SK-N-SH treated with all-trans-retinoic acid at 6 μM for 48 hours (cell line): ENCODE measurements at regions not wholly inside any gene's neighbourhood (a gene's known extent, or its start where the extent isn't known, plus 50 kb on each side); places are given as distances from the start of the nearest gene placed in this dataset.
"Not testable (repeated sequence)": the region's sequence is repeated elsewhere in the genome, so short reads cannot be mapped to it uniquely, and the experiment has no call there.

Experiments
- ATAC-seq: fragments of 200-7000 bp; cut with Tn5 transposase; 3 replicates; pipeline ENCODE4 v1.9.1; 2020; ENCODE audit warnings: mild to moderate bottlenecking, moderate library complexity
- BACH2 ChIP-seq: fragments of 250-450 bp; sonication (Bioruptor Pico); IDR thresholded peaks from 2 replicates; pipeline ENCODE4 v1.9.0; 2021; ENCODE audit warnings: mild to moderate bottlenecking, borderline replicate concordance
- CSDC2 ChIP-seq: fragments of 250-450 bp; sonication (Bioruptor Pico); IDR thresholded peaks from 2 replicates; pipeline ENCODE4 v1.5.0; 2020; ENCODE audit warnings: mild to moderate bottlenecking, moderate library complexity
- CSRNP3 ChIP-seq: fragments of 250-450 bp; sonication (Bioruptor Pico); IDR thresholded peaks from 2 replicates; pipeline ENCODE4 v1.5.1; 2021; ENCODE audit warnings: mild to moderate bottlenecking, moderate library complexity
- ESRRG ChIP-seq: fragments of 250-450 bp; sonication (Bioruptor Pico); IDR thresholded peaks from 2 replicates; pipeline ENCODE4 v1.6.1; 2021; ENCODE audit warnings: mild to moderate bottlenecking
- GLIS3 ChIP-seq: fragments of 250-450 bp; sonication (Bioruptor Pico); IDR thresholded peaks from 2 replicates; pipeline ENCODE4 v1.5.0; 2020; ENCODE audit warnings: mild to moderate bottlenecking, moderate library complexity
- ISL1 ChIP-seq: fragments of 250-450 bp; sonication (Bioruptor Pico); IDR thresholded peaks from 2 replicates; pipeline ENCODE4 v2.1.2; 2022; ENCODE audit warnings: mild to moderate bottlenecking, moderate library complexity
- OSR1 ChIP-seq: fragments of 250-450 bp; sonication (Bioruptor Pico); IDR thresholded peaks from 2 replicates; pipeline ENCODE4 v1.8.0; 2022; ENCODE audit warnings: moderate library complexity, mild to moderate bottlenecking, inconsistent platforms
- PPARA ChIP-seq: fragments of 250-450 bp; sonication (Bioruptor Pico); IDR thresholded peaks from 2 replicates; pipeline ENCODE4 v1.5.0; 2020; ENCODE audit warnings: mild to moderate bottlenecking, borderline replicate concordance
- RARB ChIP-seq: fragments of 250-450 bp; sonication (Bioruptor Pico); IDR thresholded peaks from 2 replicates; pipeline ENCODE4 v1.8.0; 2021; ENCODE audit warnings: mild to moderate bottlenecking, moderate library complexity
- SNAI2 ChIP-seq: fragments of 250-450 bp; sonication (Bioruptor Pico); IDR thresholded peaks from 2 replicates; pipeline ENCODE4 v1.5.0; 2020; ENCODE audit warnings: mild to moderate bottlenecking, moderate library complexity
- TCF4 ChIP-seq: fragments of 250-450 bp; sonication (Bioruptor Pico); IDR thresholded peaks from 2 replicates; pipeline ENCODE4 v1.8.0; 2021; ENCODE audit warnings: mild to moderate bottlenecking, moderate library complexity, borderline replicate concordance
- ZC3H10 ChIP-seq: fragments of 250-450 bp; sonication (Bioruptor Pico); IDR thresholded peaks from 2 replicates; pipeline ENCODE4 v1.5.1; 2021; ENCODE audit warnings: mild to moderate bottlenecking, moderate library complexity
- ZFP30 ChIP-seq: fragments of 450-650 bp; formaldehyde crosslinking; IDR thresholded peaks from 2 replicates; pipeline ENCODE4 v1.5.0; 2022; ENCODE audit warnings: mild to moderate bottlenecking, moderate library complexity
- ZNF565 ChIP-seq: fragments of 450-650 bp; formaldehyde crosslinking; conservative IDR thresholded peaks from 2 replicates; pipeline ENCODE4 v1.5.0; 2020; ENCODE audit warnings: low read depth, mild to moderate bottlenecking, moderate library complexity
- ZNF70 ChIP-seq: fragments of 450-650 bp; formaldehyde crosslinking; IDR thresholded peaks from 2 replicates; pipeline ENCODE4 v1.5.0; 2020; ENCODE audit warnings: mild to moderate bottlenecking, moderate library complexity
- ZNF8 ChIP-seq: fragments of 450-650 bp; formaldehyde crosslinking; IDR thresholded peaks from 2 replicates; pipeline ENCODE4 v1.5.0; 2020; ENCODE audit warnings: mild to moderate bottlenecking, moderate library complexity
- TF ChIP-seq, protein P1 (sequence below): fragments of 250-450 bp; sonication (Bioruptor Pico); IDR thresholded peaks from 2 replicates; pipeline ENCODE4 v1.8.0; 2020; ENCODE audit warnings: mild to moderate bottlenecking, moderate library complexity, borderline replicate concordance
- TF ChIP-seq, protein P2 (sequence below): fragments of 250-450 bp; sonication (Bioruptor Pico); IDR thresholded peaks from 2 replicates; pipeline ENCODE4 v1.5.1; 2020; ENCODE audit warnings: low read depth, mild to moderate bottlenecking, moderate library complexity
- TF ChIP-seq, protein P3 (sequence below): fragments of 250-450 bp; sonication (Bioruptor Pico); IDR thresholded peaks from 2 replicates; pipeline ENCODE4 v1.8.0; 2021; ENCODE audit warnings: low read depth, mild to moderate bottlenecking, moderate library complexity, borderline replicate concordance

DNA sequence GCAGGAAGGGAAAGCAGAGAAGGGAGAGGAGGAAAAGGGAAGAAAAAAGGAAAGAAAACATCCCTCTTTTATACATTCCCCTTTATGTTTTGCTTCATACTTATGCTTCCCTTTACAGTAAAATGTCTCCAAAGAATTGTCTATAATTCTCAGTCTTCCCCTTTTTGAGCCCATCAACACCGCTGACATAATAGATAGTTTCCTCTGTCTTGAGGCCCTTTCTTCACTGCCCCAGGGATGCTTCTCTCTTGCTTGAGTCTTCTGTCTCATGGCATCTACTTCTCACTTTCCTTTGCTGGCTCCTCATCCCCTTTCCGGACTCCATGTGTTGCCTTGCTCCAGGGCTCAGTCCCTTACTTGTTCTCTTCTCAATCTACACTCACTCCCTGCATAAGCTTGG lies 99.7 kb upstream of the DAZL start:
- TF ChIP-seq SNAI2 (no peak), CSRNP3 (no peak), OSR1 (CRISPR knock-in tag) (no peak), PPARA (CRISPR knock-in tag) (no peak), CSDC2 (CRISPR knock-in tag) (no peak), GLIS3 (no peak)
- no peak for ATAC-seq

GRCh38 chr3:16707260-16707659 lies 102.0 kb upstream of the DAZL start:
- TF ChIP-seq PPARA (CRISPR knock-in tag) (no peak), CSRNP3 (no peak), GLIS3 (no peak), RARB (CRISPR knock-in tag) (no peak), SNAI2 (no peak)
- TF ChIP-seq, protein P1, sequence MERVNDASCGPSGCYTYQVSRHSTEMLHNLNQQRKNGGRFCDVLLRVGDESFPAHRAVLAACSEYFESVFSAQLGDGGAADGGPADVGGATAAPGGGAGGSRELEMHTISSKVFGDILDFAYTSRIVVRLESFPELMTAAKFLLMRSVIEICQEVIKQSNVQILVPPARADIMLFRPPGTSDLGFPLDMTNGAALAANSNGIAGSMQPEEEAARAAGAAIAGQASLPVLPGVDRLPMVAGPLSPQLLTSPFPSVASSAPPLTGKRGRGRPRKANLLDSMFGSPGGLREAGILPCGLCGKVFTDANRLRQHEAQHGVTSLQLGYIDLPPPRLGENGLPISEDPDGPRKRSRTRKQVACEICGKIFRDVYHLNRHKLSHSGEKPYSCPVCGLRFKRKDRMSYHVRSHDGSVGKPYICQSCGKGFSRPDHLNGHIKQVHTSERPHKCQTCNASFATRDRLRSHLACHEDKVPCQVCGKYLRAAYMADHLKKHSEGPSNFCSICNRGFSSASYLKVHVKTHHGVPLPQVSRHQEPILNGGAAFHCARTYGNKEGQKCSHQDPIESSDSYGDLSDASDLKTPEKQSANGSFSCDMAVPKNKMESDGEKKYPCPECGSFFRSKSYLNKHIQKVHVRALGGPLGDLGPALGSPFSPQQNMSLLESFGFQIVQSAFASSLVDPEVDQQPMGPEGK (CRISPR knock-in tag) = no peak
- TF ChIP-seq, protein P2, sequence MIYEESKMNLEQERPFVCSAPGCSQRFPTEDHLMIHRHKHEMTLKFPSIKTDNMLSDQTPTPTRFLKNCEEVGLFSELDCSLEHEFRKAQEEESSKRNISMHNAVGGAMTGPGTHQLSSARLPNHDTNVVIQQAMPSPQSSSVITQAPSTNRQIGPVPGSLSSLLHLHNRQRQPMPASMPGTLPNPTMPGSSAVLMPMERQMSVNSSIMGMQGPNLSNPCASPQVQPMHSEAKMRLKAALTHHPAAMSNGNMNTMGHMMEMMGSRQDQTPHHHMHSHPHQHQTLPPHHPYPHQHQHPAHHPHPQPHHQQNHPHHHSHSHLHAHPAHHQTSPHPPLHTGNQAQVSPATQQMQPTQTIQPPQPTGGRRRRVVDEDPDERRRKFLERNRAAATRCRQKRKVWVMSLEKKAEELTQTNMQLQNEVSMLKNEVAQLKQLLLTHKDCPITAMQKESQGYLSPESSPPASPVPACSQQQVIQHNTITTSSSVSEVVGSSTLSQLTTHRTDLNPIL = no peak
- ATAC-seq = no peak

DNA sequence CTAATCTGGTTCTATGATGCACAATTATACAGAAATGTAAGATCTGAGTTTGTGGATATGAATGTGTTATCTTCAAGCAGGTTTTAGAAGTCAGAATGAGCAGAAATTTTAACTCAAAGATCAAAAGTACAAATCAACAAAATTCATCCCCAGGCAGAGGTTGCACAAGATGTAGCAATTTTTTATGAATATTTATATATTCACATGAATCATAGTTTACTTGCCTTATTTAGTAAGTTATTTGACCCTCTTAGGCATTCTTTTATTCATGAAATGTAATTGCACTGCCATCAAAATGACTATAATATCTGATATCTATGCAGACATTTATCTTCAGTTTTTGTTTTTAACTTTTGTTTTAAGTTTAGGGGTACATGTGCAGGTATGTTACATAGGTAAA lies 103.1 kb upstream of the DAZL start:
- TF ChIP-seq ZC3H10 (CRISPR knock-in tag) (no peak), OSR1 (CRISPR knock-in tag) (no peak), ZNF8 (no peak), GLIS3 (no peak), ZNF70 (CRISPR knock-in tag) (no peak), BACH2 (CRISPR knock-in tag) (no peak), ISL1 (CRISPR knock-in tag) (no peak), ZNF565 (CRISPR knock-in tag) (no peak), ESRRG (CRISPR knock-in tag) (no peak), RARB (CRISPR knock-in tag) (no peak), PPARA (CRISPR knock-in tag) (no peak), ZFP30 (CRISPR knock-in tag) (no peak), CSDC2 (CRISPR knock-in tag) (no peak), CSRNP3 (no peak), TCF4 (CRISPR knock-in tag) (no peak)
- TF ChIP-seq, protein P3, sequence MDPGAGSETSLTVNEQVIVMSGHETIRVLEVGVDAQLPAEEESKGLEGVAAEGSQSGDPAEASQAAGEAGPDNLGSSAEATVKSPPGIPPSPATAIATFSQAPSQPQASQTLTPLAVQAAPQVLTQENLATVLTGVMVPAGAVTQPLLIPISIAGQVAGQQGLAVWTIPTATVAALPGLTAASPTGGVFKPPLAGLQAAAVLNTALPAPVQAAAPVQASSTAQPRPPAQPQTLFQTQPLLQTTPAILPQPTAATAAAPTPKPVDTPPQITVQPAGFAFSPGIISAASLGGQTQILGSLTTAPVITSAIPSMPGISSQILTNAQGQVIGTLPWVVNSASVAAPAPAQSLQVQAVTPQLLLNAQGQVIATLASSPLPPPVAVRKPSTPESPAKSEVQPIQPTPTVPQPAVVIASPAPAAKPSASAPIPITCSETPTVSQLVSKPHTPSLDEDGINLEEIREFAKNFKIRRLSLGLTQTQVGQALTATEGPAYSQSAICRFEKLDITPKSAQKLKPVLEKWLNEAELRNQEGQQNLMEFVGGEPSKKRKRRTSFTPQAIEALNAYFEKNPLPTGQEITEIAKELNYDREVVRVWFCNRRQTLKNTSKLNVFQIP = no peak
- TF ChIP-seq, protein P1 (CRISPR knock-in tag) = no peak
- ATAC-seq = no peak

GRCh38 chr3:16711691-16712090 lies 106.5 kb upstream of the DAZL start:
- ATAC-seq = not testable (repeated sequence)
